DOHH2 (cell line): ENCODE measurements at regions not wholly inside any gene's neighbourhood (a gene's known extent, or its start where the extent isn't known, plus 50 kb on each side); places are given as distances from the start of the nearest gene placed in this dataset.

Source experiments
- CTCF ChIP-seq: fragments of 200-600 bp; sonication (generic); IDR thresholded peaks from one replicate; pipeline ENCODE4 v1.5.1; 2014; ENCODE audit warnings: antibody characterized with exemption, mild to moderate bottlenecking, low read depth, low read length; ENCODE audit not compliant: poor library complexity, severe bottlenecking
- EZH2phosphoT487 ChIP-seq: fragments of 200-600 bp; sonication (generic); IDR thresholded peaks from 2 replicates; pipeline ENCODE4 v1.6.1; 2017; ENCODE audit warnings: borderline replicate concordance, mild to moderate bottlenecking, antibody characterized with exemption, low read length, moderate library complexity, mixed read lengths

GRCh38 chr13:107612376-107612775 is 603.0 kb downstream of the LIG4 start:
- no peak for TF ChIP-seq CTCF
- TF ChIP-seq EZH2phosphoT487, result no peak
